ENCODE measurements at regions not wholly inside any gene's neighbourhood (a gene's known extent, or its start where the extent isn't known, plus 50 kb on each side); places are given as distances from the start of the nearest gene placed in this dataset.

DNA sequence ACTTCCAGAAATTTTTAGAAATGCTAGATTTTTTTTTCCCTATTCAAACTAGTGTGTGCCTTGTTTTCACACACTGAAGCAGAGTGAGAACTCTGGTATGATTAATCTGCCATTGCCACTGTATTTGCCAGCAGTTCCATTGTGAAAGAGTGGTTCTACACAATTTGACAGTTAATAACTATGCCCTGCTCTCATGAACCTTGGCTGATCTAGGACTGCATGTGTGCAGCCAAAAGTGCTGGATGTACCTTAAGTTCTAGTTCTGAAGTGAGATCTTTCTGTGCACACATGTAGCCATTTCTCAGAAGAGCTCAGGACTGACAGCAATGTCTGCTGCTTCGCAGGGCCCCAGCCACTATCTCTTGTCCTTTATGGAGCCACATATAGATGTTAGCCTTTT lies 328.2 kb upstream of the SPRY2 start (continued):
- TF ChIP-seq, protein P1, sequence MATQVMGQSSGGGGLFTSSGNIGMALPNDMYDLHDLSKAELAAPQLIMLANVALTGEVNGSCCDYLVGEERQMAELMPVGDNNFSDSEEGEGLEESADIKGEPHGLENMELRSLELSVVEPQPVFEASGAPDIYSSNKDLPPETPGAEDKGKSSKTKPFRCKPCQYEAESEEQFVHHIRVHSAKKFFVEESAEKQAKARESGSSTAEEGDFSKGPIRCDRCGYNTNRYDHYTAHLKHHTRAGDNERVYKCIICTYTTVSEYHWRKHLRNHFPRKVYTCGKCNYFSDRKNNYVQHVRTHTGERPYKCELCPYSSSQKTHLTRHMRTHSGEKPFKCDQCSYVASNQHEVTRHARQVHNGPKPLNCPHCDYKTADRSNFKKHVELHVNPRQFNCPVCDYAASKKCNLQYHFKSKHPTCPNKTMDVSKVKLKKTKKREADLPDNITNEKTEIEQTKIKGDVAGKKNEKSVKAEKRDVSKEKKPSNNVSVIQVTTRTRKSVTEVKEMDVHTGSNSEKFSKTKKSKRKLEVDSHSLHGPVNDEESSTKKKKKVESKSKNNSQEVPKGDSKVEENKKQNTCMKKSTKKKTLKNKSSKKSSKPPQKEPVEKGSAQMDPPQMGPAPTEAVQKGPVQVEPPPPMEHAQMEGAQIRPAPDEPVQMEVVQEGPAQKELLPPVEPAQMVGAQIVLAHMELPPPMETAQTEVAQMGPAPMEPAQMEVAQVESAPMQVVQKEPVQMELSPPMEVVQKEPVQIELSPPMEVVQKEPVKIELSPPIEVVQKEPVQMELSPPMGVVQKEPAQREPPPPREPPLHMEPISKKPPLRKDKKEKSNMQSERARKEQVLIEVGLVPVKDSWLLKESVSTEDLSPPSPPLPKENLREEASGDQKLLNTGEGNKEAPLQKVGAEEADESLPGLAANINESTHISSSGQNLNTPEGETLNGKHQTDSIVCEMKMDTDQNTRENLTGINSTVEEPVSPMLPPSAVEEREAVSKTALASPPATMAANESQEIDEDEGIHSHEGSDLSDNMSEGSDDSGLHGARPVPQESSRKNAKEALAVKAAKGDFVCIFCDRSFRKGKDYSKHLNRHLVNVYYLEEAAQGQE (IDR thresholded peaks at IDR 0.05) = no peak

DNA sequence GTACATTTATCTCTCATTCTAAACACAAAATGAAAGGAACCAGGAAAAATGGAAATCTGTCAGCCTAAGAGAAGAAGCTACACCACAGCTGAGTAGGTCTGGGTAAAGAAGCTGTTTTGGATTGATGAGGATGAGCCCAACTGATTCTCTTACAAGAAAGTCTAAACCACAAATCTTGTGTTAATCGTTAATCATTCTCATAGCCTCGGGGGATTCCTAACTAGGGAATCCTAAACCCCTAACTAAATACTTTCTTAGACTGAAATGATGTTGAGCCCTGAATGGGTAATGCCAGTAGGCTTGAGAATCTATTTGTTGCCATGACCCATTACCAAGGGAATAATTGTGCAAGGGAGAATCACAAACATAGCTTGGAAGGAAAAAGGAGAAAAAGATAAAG lies 327.5 kb upstream of the SPRY2 start:
- no peaks in the 10 kb centered on the region for H3K4me1 ChIP-seq (ENCODE audit: control insufficient read depth in 4 of 4, insufficient read depth in 4 of 4, low read length in 3 of 4)
- no peaks in the 10 kb centered on the region for H3K27me3 ChIP-seq (ENCODE audit: control insufficient read depth in 4 of 4, insufficient read depth in 4 of 4, low read length in 3 of 4)
- TF ChIP-seq RAD21 (IDR thresholded peaks at IDR 0.05) = no peak
- no peak for TF ChIP-seq FOXA2 (IDR thresholded peaks at IDR 0.05)
- 76% methylated on average over 2 of the region's 2 CpGs for WGBS
- peaks cover 0 to 2% (median 0%) of the 10 kb centered on the region in 4 donors for H3K9me3 ChIP-seq (ENCODE audit: control insufficient read depth in 4 of 4, low read length in 3 of 4)
- DNase-seq (ENCODE audit: low spot score) = no peak
- no peak overlapping the region for H3K27ac ChIP-seq (ENCODE audit: low read depth in 1 of 2, low read length in 2 of 2)
- no peaks in the 10 kb centered on the region for H3K36me3 ChIP-seq (ENCODE audit: control insufficient read depth in 4 of 4, insufficient read depth in 3 of 4, low read depth in 1 of 4, low read length in 3 of 4)
- H3K4me3 ChIP-seq (ENCODE audit: low read depth in 1 of 3, low read length in 3 of 3) = no peak overlapping the region
- H3K9ac ChIP-seq (ENCODE audit: low read depth in 1 of 2, low read length in 2 of 2) = no peak overlapping the region

DNA sequence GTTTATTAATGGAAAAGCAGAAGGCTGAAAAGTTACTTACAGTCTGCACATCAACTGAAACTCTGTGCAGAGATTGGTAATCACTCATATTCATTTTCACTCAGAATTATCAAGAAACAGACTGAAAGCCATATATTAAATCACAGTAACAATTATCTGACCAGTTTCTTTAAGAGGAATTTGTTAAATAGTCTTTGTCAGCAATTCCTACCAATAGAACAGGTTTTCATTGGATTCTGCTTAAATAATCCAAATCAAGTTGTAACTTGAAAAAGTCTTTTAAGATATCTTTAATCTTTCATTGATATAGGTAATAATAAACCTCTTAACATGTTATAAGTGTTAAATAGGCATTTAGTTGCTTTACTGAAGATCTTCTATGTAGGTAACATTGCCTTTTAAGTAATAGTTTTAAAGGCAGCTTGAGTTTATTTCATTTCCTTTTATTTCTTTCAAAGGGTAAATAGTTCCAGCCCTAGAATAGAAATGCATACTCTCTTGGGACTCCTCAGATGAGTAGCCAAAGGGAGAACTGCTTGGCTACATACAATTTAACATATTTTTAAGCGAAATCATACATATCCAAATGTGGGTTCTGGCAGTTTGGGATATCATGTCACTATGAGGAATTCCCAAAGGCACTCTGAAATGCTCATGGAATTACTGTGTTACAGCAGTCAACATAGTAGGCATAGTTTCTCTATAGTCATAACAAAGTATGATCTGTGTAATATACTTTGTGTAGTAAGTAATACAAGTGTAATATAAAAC lies 326.0 kb upstream of the SPRY2 start:
- Histone ChIP-seq H3K36me3 (ENCODE audit: control insufficient read depth in 4 of 4, insufficient read depth in 3 of 4, low read depth in 1 of 4, low read length in 3 of 4) (no peaks in the 10 kb centered on the region), H3K4me1 (ENCODE audit: control insufficient read depth in 4 of 4, insufficient read depth in 4 of 4, low read length in 3 of 4) (no peaks in the 10 kb centered on the region), H3K27ac (ENCODE audit: low read depth in 1 of 2, low read length in 2 of 2) (no peak overlapping the region), H3K9me3 (ENCODE audit: control insufficient read depth in 4 of 4, low read length in 3 of 4) (peaks cover 0 to 2% (median 0%) of the 10 kb centered on the region in 4 donors), H3K27me3 (ENCODE audit: control insufficient read depth in 4 of 4, insufficient read depth in 4 of 4, low read length in 3 of 4) (no peaks in the 10 kb centered on the region), H3K9ac (ENCODE audit: low read depth in 1 of 2, low read length in 2 of 2) (no peak overlapping the region), H3K4me3 (ENCODE audit: low read depth in 1 of 3, low read length in 3 of 3) (no peak overlapping the region)
- WGBS = 80% methylated on average over 1 of the region's 1 CpG
- DNase-seq (ENCODE audit: low spot score) = no peak
- TF ChIP-seq HNF4G (IDR thresholded peaks at IDR 0.05) = no peak
- TF ChIP-seq TAF1 (conservative IDR thresholded peaks at IDR 0.05) = no peak
- TF ChIP-seq YY1 (IDR thresholded peaks at IDR 0.05) = no peak
- no peak for TF ChIP-seq GABPA (IDR thresholded peaks at IDR 0.05 in 1 of 2, conservative IDR thresholded peaks at IDR 0.05 in 1 of 2)
- no peak for TF ChIP-seq HNF4A (conservative IDR thresholded peaks at IDR 0.05)
- TF ChIP-seq FOXA2 (IDR thresholded peaks at IDR 0.05) = no peak
- no peak for TF ChIP-seq EGR1 (IDR thresholded peaks at IDR 0.05; ENCODE audit: low read depth in 2 of 2)
- TF ChIP-seq RXRA (IDR thresholded peaks at IDR 0.05) = no peak
- TF ChIP-seq, protein P2, sequence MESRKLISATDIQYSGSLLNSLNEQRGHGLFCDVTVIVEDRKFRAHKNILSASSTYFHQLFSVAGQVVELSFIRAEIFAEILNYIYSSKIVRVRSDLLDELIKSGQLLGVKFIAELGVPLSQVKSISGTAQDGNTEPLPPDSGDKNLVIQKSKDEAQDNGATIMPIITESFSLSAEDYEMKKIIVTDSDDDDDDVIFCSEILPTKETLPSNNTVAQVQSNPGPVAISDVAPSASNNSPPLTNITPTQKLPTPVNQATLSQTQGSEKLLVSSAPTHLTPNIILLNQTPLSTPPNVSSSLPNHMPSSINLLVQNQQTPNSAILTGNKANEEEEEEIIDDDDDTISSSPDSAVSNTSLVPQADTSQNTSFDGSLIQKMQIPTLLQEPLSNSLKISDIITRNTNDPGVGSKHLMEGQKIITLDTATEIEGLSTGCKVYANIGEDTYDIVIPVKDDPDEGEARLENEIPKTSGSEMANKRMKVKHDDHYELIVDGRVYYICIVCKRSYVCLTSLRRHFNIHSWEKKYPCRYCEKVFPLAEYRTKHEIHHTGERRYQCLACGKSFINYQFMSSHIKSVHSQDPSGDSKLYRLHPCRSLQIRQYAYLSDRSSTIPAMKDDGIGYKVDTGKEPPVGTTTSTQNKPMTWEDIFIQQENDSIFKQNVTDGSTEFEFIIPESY (IDR thresholded peaks at IDR 0.05) = no peak
- TF ChIP-seq, protein P3, sequence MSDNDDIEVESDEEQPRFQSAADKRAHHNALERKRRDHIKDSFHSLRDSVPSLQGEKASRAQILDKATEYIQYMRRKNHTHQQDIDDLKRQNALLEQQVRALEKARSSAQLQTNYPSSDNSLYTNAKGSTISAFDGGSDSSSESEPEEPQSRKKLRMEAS (IDR thresholded peaks at IDR 0.05) = no peak
- TF ChIP-seq, protein P4, sequence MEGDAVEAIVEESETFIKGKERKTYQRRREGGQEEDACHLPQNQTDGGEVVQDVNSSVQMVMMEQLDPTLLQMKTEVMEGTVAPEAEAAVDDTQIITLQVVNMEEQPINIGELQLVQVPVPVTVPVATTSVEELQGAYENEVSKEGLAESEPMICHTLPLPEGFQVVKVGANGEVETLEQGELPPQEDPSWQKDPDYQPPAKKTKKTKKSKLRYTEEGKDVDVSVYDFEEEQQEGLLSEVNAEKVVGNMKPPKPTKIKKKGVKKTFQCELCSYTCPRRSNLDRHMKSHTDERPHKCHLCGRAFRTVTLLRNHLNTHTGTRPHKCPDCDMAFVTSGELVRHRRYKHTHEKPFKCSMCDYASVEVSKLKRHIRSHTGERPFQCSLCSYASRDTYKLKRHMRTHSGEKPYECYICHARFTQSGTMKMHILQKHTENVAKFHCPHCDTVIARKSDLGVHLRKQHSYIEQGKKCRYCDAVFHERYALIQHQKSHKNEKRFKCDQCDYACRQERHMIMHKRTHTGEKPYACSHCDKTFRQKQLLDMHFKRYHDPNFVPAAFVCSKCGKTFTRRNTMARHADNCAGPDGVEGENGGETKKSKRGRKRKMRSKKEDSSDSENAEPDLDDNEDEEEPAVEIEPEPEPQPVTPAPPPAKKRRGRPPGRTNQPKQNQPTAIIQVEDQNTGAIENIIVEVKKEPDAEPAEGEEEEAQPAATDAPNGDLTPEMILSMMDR (IDR thresholded peaks at IDR 0.05; ENCODE audit: low read depth, low read length, missing input control) = no peak
- TF ChIP-seq JUND (IDR thresholded peaks at IDR 0.05) = no peak
- TF ChIP-seq, protein P1 (IDR thresholded peaks at IDR 0.05) = no peak
- TF ChIP-seq SP1 (IDR thresholded peaks at IDR 0.05) = no peak
- TF ChIP-seq, protein P5, sequence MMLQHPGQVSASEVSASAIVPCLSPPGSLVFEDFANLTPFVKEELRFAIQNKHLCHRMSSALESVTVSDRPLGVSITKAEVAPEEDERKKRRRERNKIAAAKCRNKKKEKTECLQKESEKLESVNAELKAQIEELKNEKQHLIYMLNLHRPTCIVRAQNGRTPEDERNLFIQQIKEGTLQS (IDR thresholded peaks at IDR 0.05) = no peak
- TF ChIP-seq RAD21 (IDR thresholded peaks at IDR 0.05) = no peak
- no peak for TF ChIP-seq FOXA1 (IDR thresholded peaks at IDR 0.05)
- TF ChIP-seq NR2F2 (IDR thresholded peaks at IDR 0.05) = no peak
